Smooth muscle cell (in vitro differentiated cells): ENCODE measurements at regions not wholly inside any gene's neighbourhood (a gene's known extent, or its start where the extent isn't known, plus 50 kb on each side); places are given as distances from the start of the nearest gene placed in this dataset.
"Not testable (repeated sequence)": the region's sequence is repeated elsewhere in the genome, so short reads cannot be mapped to it uniquely, and the experiment has no call there.

ENCODE experiments used
- DNase-seq: peaks from one replicate; lab custom pipeline; 2025; ENCODE audit not compliant: unreplicated experiment; lab: John Stamatoyannopoulos, UW
- H2AFZ ChIP-seq: fragments of 200-600 bp; sonication (generic); 2 replicates; pipeline ENCODE4 v1.6.0; 2016; ENCODE audit warnings: antibody characterized with exemption, low read depth, mild to moderate bottlenecking
- H3F3A ChIP-seq: fragments of 200-600 bp; sonication (generic); 2 replicates; pipeline ENCODE4 v1.6.0; 2017; ENCODE audit warnings: antibody characterized with exemption, low read depth
- H3K27ac ChIP-seq: fragments of 200-600 bp; sonication (generic); 2 replicates; pipeline ENCODE4 v1.5.1; 2016; ENCODE audit warnings: low read depth, mild to moderate bottlenecking
- H3K27me3 ChIP-seq: fragments of 200-600 bp; sonication (generic); 2 replicates; pipeline ENCODE4 v1.6.1; 2016; ENCODE audit warnings: low read depth, mild to moderate bottlenecking
- H3K36me3 ChIP-seq: fragments of 200-600 bp; sonication (generic); 2 replicates; pipeline ENCODE4 v1.5.1; 2016; ENCODE audit warnings: low read depth
- H3K4me1 ChIP-seq: fragments of 200-600 bp; sonication (generic); 2 replicates; pipeline ENCODE4 v1.5.1; 2016; ENCODE audit warnings: low read depth
- H3K4me2 ChIP-seq: fragments of 200-600 bp; sonication (generic); 2 replicates; pipeline ENCODE4 v1.6.0; 2016; ENCODE audit warnings: mild to moderate bottlenecking
- H3K4me3 ChIP-seq: fragments of 200-600 bp; sonication (generic); 2 replicates; pipeline ENCODE4 v1.5.1; 2016; ENCODE audit warnings: mild to moderate bottlenecking
- H3K79me2 ChIP-seq: fragments of 200-600 bp; sonication (generic); 2 replicates; pipeline ENCODE4 v1.6.0; 2016; ENCODE audit warnings: low read depth, mild to moderate bottlenecking
- H3K9ac ChIP-seq: fragments of 200-600 bp; sonication (generic); 2 replicates; pipeline ENCODE4 v1.6.0; 2016; ENCODE audit warnings: low read depth
- H3K9me3 ChIP-seq: fragments of 200-600 bp; sonication (generic); replicated peaks from 2 replicates; pipeline ENCODE4 v1.5.1; 2016; ENCODE audit warnings: low read depth
- H4K20me1 ChIP-seq: fragments of 200-600 bp; sonication (generic); 2 replicates; pipeline ENCODE4 v1.6.0; 2016; ENCODE audit warnings: low read depth
- WGBS: methylation state at CpG from one replicate; pipeline ENCODE4 v1.1.7; 2016; ENCODE audit warnings: low lambda C conversion rate; 5-methylcytosine and 5-hydroxymethylcytosine counted together
- TF ChIP-seq, protein P1 (sequence below): fragments of 200-600 bp; sonication (generic); IDR thresholded peaks from 2 replicates; pipeline ENCODE4 v1.5.1; 2017; ENCODE audit warnings: borderline replicate concordance, mild to moderate bottlenecking, antibody characterized with exemption; ENCODE audit not compliant: insufficient read depth, poor library complexity, severe bottlenecking

DNA sequence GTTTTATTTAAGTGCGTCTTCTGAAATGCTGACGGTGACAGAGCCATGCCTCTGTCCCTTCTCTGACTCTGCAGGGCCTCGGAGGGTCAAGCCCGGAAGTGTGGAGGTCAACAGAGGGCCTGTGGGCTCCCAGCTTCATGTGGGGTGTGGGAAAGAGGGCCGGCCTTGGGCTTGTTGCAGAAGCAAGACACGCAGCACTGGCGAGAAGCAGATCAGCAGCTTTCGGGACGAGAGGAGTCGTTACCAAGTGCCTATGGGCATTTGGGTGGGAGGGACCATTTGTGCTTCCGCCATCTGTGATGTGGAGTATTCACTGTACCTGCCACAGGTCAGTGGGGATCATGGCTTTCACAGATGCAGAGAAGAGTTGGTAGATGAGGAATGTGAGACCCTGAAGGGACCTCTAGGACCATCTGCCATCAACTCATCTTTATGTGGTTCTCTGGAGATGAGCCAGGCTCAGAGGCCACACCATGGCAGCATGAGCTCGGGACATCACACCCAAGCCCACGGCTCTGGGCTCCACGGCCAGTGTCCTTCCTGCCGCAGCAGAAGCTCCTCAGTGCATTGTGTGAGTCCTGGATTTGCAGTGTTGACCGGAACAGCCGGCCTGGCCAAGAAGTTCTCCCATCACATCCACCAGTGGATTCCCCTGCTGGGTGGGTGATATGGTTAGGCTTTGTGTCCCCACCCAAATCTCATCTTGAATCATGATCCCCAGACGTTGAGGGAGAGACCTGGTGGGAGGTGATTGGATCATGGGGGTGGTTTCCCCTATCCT, 590.7 kb downstream of the TBC1D22A start:
- H3K27ac ChIP-seq: no peak overlapping the region
- H3K4me1 ChIP-seq: no peaks in the 10 kb centered on the region
- no peak overlapping the region for H3K4me2 ChIP-seq
- no peaks in the 10 kb centered on the region for H3K79me2 ChIP-seq
- H3K9ac ChIP-seq: no peak overlapping the region
- no peak for DNase-seq
- H3F3A ChIP-seq: no peaks in the 10 kb centered on the region
- H2AFZ ChIP-seq: no peak overlapping the region
- TF ChIP-seq, protein P1, sequence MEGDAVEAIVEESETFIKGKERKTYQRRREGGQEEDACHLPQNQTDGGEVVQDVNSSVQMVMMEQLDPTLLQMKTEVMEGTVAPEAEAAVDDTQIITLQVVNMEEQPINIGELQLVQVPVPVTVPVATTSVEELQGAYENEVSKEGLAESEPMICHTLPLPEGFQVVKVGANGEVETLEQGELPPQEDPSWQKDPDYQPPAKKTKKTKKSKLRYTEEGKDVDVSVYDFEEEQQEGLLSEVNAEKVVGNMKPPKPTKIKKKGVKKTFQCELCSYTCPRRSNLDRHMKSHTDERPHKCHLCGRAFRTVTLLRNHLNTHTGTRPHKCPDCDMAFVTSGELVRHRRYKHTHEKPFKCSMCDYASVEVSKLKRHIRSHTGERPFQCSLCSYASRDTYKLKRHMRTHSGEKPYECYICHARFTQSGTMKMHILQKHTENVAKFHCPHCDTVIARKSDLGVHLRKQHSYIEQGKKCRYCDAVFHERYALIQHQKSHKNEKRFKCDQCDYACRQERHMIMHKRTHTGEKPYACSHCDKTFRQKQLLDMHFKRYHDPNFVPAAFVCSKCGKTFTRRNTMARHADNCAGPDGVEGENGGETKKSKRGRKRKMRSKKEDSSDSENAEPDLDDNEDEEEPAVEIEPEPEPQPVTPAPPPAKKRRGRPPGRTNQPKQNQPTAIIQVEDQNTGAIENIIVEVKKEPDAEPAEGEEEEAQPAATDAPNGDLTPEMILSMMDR: no peak
- H3K9me3 ChIP-seq: no peaks in the 10 kb centered on the region
- H3K36me3 ChIP-seq: no peaks in the 10 kb centered on the region
- no peaks in the 10 kb centered on the region for H4K20me1 ChIP-seq
- H3K4me3 ChIP-seq: no peak overlapping the region
- H3K27me3 ChIP-seq: no peaks in the 10 kb centered on the region
- 74% methylated on average over 18 of the region's 18 CpGs for WGBS

GRCh38 chr22:47351836-47352579, 589.6 kb downstream of the TBC1D22A start:
- Histone ChIP-seq H4K20me1 (no peaks in the 10 kb centered on the region), H3K27me3 (no peaks in the 10 kb centered on the region), H3K36me3 (no peaks in the 10 kb centered on the region), H3F3A (no peaks in the 10 kb centered on the region), H3K9me3 (no peaks in the 10 kb centered on the region), H3K27ac (no peak overlapping the region), H3K4me2 (no peak overlapping the region), H3K79me2 (no peaks in the 10 kb centered on the region), H3K4me1 (no peaks in the 10 kb centered on the region), H2AFZ (no peak overlapping the region), H3K9ac (no peak overlapping the region), H3K4me3 (no peak overlapping the region)
- TF ChIP-seq, protein P1: no peak
- no peak for DNase-seq
- 77% methylated on average over 11 of the region's 11 CpGs for WGBS

DNA sequence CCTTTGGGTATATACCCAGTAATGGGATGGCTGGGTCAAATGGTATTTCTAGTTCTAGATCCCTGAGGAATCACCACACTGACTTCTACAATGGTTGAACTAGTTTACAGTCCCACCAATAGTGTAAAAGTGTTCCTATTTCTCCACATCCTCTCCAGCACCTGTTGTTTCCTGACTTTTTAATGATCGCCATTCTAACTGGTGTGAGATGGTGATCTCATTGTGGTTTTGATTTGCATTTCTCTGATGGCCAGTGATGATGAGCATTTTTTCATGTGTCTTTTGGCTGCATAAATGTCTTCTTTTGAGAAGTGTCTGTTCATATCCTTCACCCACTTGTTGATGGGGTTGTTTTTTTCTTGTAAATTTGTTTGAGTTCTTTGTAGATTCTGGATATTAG, 583.8 kb downstream of the TBC1D22A start:
- DNase-seq: not testable (repeated sequence)
- WGBS: 88% methylated on average over 1 of the region's 1 CpG

GRCh38 chr22:47345025-47345424, 582.6 kb downstream of the TBC1D22A start:
- TF ChIP-seq, protein P1: no peak
- Histone ChIP-seq H3K36me3 (no peaks in the 10 kb centered on the region), H3K4me2 (no peak overlapping the region), H4K20me1 (no peaks in the 10 kb centered on the region), H3K27ac (no peak overlapping the region), H3K4me3 (no peak overlapping the region), H3F3A (no peaks in the 10 kb centered on the region), H3K27me3 (no peaks in the 10 kb centered on the region), H2AFZ (no peak overlapping the region), H3K9ac (no peak overlapping the region), H3K4me1 (no peaks in the 10 kb centered on the region), H3K79me2 (no peaks in the 10 kb centered on the region), H3K9me3 (peaks cover 5% of the 10 kb centered on the region)
- DNase-seq: no peak
- 62% methylated on average over 7 of the region's 7 CpGs for WGBS

More for the DNA sequence above, 583.8 kb downstream of the TBC1D22A start:
- H3F3A ChIP-seq, H3K79me2 ChIP-seq, H3K4me3 ChIP-seq, H3K4me1 ChIP-seq, H3K9ac ChIP-seq, H3K27ac ChIP-seq, H4K20me1 ChIP-seq, H3K9me3 ChIP-seq, H3K27me3 ChIP-seq, H2AFZ ChIP-seq, H3K36me3 ChIP-seq, H3K4me2 ChIP-seq: not testable (repeated sequence)
